ENCODE measurements at regions not wholly inside any gene's neighbourhood (a gene's known extent, or its start where the extent isn't known, plus 50 kb on each side); places are given as distances from the start of the nearest gene placed in this dataset.

GRCh38 chr10:44291091-44291490, 93.8 kb downstream of the CXCL12 start:
- no peak for DNase-seq
- Histone ChIP-seq H3K27me3 (ENCODE audit: control insufficient read depth, insufficient read depth, low read length) (peaks cover 13% of the 10 kb centered on the region), H3K27ac (ENCODE audit: low read length) (no peak overlapping the region), H3K4me3 (ENCODE audit: low read length) (no peak overlapping the region), H3K4me1 (ENCODE audit: control insufficient read depth, insufficient read depth, low read length) (peaks cover 7% of the 10 kb centered on the region), H3K9me3 (replicated peaks; ENCODE audit: control insufficient read depth, low read depth, low read length) (no peaks in the 10 kb centered on the region), H3K36me3 (ENCODE audit: control insufficient read depth, insufficient read depth, low read length) (no peaks in the 10 kb centered on the region)
- no CpG with 5 or more reads among the region's 1 CpG for WGBS (ENCODE audit: insufficient coverage)

GRCh38 chr10:44289125-44289524, 95.8 kb downstream of the CXCL12 start:
- H3K4me1 ChIP-seq (ENCODE audit: control insufficient read depth, insufficient read depth, low read length), result peaks cover 7% of the 10 kb centered on the region
- no peaks in the 10 kb centered on the region for H3K36me3 ChIP-seq (ENCODE audit: control insufficient read depth, insufficient read depth, low read length)
- peaks cover 13% of the 10 kb centered on the region for H3K27me3 ChIP-seq (ENCODE audit: control insufficient read depth, insufficient read depth, low read length)
- DNase-seq, result no peak
- WGBS (ENCODE audit: insufficient coverage), result 90% methylated on average over 2 of the region's 5 CpGs
- no peak overlapping the region for H3K27ac ChIP-seq (ENCODE audit: low read length)
- H3K4me3 ChIP-seq (ENCODE audit: low read length), result no peak overlapping the region
- no peaks in the 10 kb centered on the region for H3K9me3 ChIP-seq (replicated peaks; ENCODE audit: control insufficient read depth, low read depth, low read length)

- no peak overlapping the region for H3K4me3 ChIP-seq (ENCODE audit: low read length)
- H3K27me3 ChIP-seq (ENCODE audit: control insufficient read depth, insufficient read depth, low read length), result peaks cover 2% of the 10 kb centered on the region
- no peak for DNase-seq
- H3K4me1 ChIP-seq (ENCODE audit: control insufficient read depth, insufficient read depth, low read length), result peaks cover 4% of the 10 kb centered on the region
- no peak overlapping the region for H3K27ac ChIP-seq (ENCODE audit: low read length)
- H3K36me3 ChIP-seq (ENCODE audit: control insufficient read depth, insufficient read depth, low read length), result no peaks in the 10 kb centered on the region
- H3K9me3 ChIP-seq (replicated peaks; ENCODE audit: control insufficient read depth, low read depth, low read length), result no peaks in the 10 kb centered on the region
- WGBS (ENCODE audit: insufficient coverage), result 100% methylated on average over 1 of the region's 2 CpGs
These were observed 97.5 kb downstream of the CXCL12 start for GRCh38 chr10:44287408-44287807.

- no peak for DNase-seq
- Histone ChIP-seq H3K4me1 (ENCODE audit: control insufficient read depth, insufficient read depth, low read length) (peaks cover 14% of the 10 kb centered on the region), H3K4me3 (ENCODE audit: low read length) (no peak overlapping the region), H3K9me3 (replicated peaks; ENCODE audit: control insufficient read depth, low read depth, low read length) (no peaks in the 10 kb centered on the region), H3K27ac (ENCODE audit: low read length) (no peak overlapping the region), H3K36me3 (ENCODE audit: control insufficient read depth, insufficient read depth, low read length) (no peaks in the 10 kb centered on the region), H3K27me3 (ENCODE audit: control insufficient read depth, insufficient read depth, low read length) (peaks cover 2% of the 10 kb centered on the region)
- WGBS (ENCODE audit: insufficient coverage), result 63% methylated on average over 5 of the region's 6 CpGs
These were observed 100.5 kb downstream of the CXCL12 start for GRCh38 chr10:44284198-44285084.

- DNase-seq, result no peak
- H3K4me1 ChIP-seq (ENCODE audit: control insufficient read depth, insufficient read depth, low read length), result peaks cover 14% of the 10 kb centered on the region
- H3K4me3 ChIP-seq (ENCODE audit: low read length), result no peak overlapping the region
- no peaks in the 10 kb centered on the region for H3K36me3 ChIP-seq (ENCODE audit: control insufficient read depth, insufficient read depth, low read length)
- H3K27me3 ChIP-seq (ENCODE audit: control insufficient read depth, insufficient read depth, low read length), result peaks cover 2% of the 10 kb centered on the region
- no peaks in the 10 kb centered on the region for H3K9me3 ChIP-seq (replicated peaks; ENCODE audit: control insufficient read depth, low read depth, low read length)
- H3K27ac ChIP-seq (ENCODE audit: low read length), result no peak overlapping the region
- WGBS (ENCODE audit: insufficient coverage), result 100% methylated on average over 1 of the region's 5 CpGs
These were observed 102.1 kb downstream of the CXCL12 start for GRCh38 chr10:44282626-44283300.

- DNase-seq, result no peak
- H3K36me3 ChIP-seq (ENCODE audit: control insufficient read depth, insufficient read depth, low read length), result no peaks in the 10 kb centered on the region
- 87% methylated on average over 3 of the region's 5 CpGs for WGBS (ENCODE audit: insufficient coverage)
- no peaks in the 10 kb centered on the region for H3K9me3 ChIP-seq (replicated peaks; ENCODE audit: control insufficient read depth, low read depth, low read length)
- peaks cover 14% of the 10 kb centered on the region for H3K4me1 ChIP-seq (ENCODE audit: control insufficient read depth, insufficient read depth, low read length)
- peaks cover 2% of the 10 kb centered on the region for H3K27me3 ChIP-seq (ENCODE audit: control insufficient read depth, insufficient read depth, low read length)
- no peak overlapping the region for H3K4me3 ChIP-seq (ENCODE audit: low read length)
- H3K27ac ChIP-seq (ENCODE audit: low read length), result no peak overlapping the region
These were observed 103.2 kb downstream of the CXCL12 start for GRCh38 chr10:44281662-44282061.

GRCh38 chr10:44281089-44281613, 103.7 kb downstream of the CXCL12 start:
- Histone ChIP-seq H3K27ac (ENCODE audit: low read length) (peak overlapping the region; percentile 8), H3K9me3 (replicated peaks; ENCODE audit: control insufficient read depth, low read depth, low read length) (no peaks in the 10 kb centered on the region), H3K4me3 (ENCODE audit: low read length) (no peak overlapping the region), H3K27me3 (ENCODE audit: control insufficient read depth, insufficient read depth, low read length) (peaks cover 2% of the 10 kb centered on the region), H3K36me3 (ENCODE audit: control insufficient read depth, insufficient read depth, low read length) (no peaks in the 10 kb centered on the region), H3K4me1 (ENCODE audit: control insufficient read depth, insufficient read depth, low read length) (peaks cover 14% of the 10 kb centered on the region)
- peak; percentile 88 for DNase-seq
- WGBS (ENCODE audit: insufficient coverage), result 49% methylated on average over 11 of the region's 12 CpGs

GRCh38 chr10:44280226-44281014, 104.5 kb downstream of the CXCL12 start:
- peak; percentile 83 for DNase-seq
- H3K27ac ChIP-seq (ENCODE audit: low read length), result peak overlapping the region; percentile 8
- peaks cover 14% of the 10 kb centered on the region for H3K4me1 ChIP-seq (ENCODE audit: control insufficient read depth, insufficient read depth, low read length)
- H3K36me3 ChIP-seq (ENCODE audit: control insufficient read depth, insufficient read depth, low read length), result no peaks in the 10 kb centered on the region
- H3K4me3 ChIP-seq (ENCODE audit: low read length), result no peak overlapping the region
- H3K9me3 ChIP-seq (replicated peaks; ENCODE audit: control insufficient read depth, low read depth, low read length), result no peaks in the 10 kb centered on the region
- peaks cover 2% of the 10 kb centered on the region for H3K27me3 ChIP-seq (ENCODE audit: control insufficient read depth, insufficient read depth, low read length)
- WGBS (ENCODE audit: insufficient coverage), result 36% methylated on average over 1 of the region's 5 CpGs

GRCh38 chr10:44279426-44280126, 105.3 kb downstream of the CXCL12 start:
- H3K27me3 ChIP-seq (ENCODE audit: control insufficient read depth, insufficient read depth, low read length), result peaks cover 2% of the 10 kb centered on the region
- H3K27ac ChIP-seq (ENCODE audit: low read length), result no peak overlapping the region
- WGBS (ENCODE audit: insufficient coverage), result 60% methylated on average over 1 of the region's 7 CpGs
- no peak overlapping the region for H3K4me3 ChIP-seq (ENCODE audit: low read length)
- no peaks in the 10 kb centered on the region for H3K9me3 ChIP-seq (replicated peaks; ENCODE audit: control insufficient read depth, low read depth, low read length)
- H3K4me1 ChIP-seq (ENCODE audit: control insufficient read depth, insufficient read depth, low read length), result peaks cover 14% of the 10 kb centered on the region
- DNase-seq, result no peak
- no peaks in the 10 kb centered on the region for H3K36me3 ChIP-seq (ENCODE audit: control insufficient read depth, insufficient read depth, low read length)

All from muscle of leg (tissue), 3 donors.